ENCODE measurements at regions not wholly inside any gene's neighbourhood (a gene's known extent, or its start where the extent isn't known, plus 50 kb on each side); places are given as distances from the start of the nearest gene placed in this dataset.

GRCh38 chr3:176663387-176663786 is 533.9 kb downstream of the TBL1XR1 start:
- TF ChIP-seq CTCF (conservative IDR thresholded peaks at IDR 0.05; ENCODE audit: low read length) (no peak), EZH2phosphoT487 (IDR thresholded peaks at IDR 0.05; ENCODE audit: borderline replicate concordance, low read depth, low read length) (no peak)
